ENCODE measurements at regions not wholly inside any gene's neighbourhood (a gene's known extent, or its start where the extent isn't known, plus 50 kb on each side); places are given as distances from the start of the nearest gene placed in this dataset.

DNA sequence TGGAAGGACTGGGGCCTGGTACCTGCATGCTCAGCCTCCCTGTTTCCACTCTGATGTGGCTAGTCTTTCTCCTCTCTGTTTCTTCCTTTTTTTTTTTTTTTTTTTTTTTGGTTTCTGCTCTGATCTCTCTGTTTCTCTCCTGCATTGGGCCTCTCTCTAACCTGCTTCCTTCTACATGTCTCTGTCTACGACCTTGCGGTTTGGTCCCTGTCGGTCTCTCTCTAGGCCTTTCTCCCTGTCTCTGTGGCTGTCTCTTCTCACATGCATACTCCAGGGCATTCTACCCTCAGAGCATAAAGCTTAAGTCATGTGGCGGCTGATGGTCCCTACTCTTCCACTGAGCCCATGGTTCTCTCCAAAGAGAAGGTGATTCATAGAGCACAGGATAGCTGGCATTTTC, 1096.6 kb downstream of the BCL11B start:
- no peak for TF ChIP-seq CTCF (IDR thresholded peaks at IDR 0.05; ENCODE audit: control insufficient read depth, extremely low read depth, insufficient read depth)
- no peak for DNase-seq (ENCODE audit: low read depth)
- H3K4me3 ChIP-seq (ENCODE audit: low read depth, low read length) = no peak overlapping the region

DNA sequence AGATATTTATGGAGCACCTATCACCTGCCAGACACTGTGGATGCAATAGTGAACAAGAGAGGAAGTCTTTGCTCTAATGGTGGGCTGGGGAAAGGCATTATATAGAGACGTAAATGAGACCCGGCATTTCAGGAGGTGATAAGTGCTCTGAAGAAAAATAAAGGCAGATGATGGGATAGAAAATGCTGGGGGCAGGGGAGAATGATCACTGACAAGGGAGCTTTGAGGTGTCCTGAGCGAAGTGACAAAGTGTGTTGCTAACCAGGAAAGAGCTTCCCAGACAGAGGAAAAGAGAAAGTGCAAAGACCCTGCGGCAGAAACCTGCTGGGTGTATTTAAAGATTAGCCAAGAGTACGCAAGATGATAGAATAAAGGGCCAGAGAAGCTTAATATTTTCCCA, 1096.1 kb downstream of the BCL11B start:
- no peak for DNase-seq (ENCODE audit: low read depth)
- no peak for TF ChIP-seq CTCF (IDR thresholded peaks at IDR 0.05; ENCODE audit: control insufficient read depth, extremely low read depth, insufficient read depth)
- H3K4me3 ChIP-seq (ENCODE audit: low read depth, low read length) = no peak overlapping the region

GRCh38 chr14:98176892-98177291, 1095.1 kb downstream of the BCL11B start:
- TF ChIP-seq CTCF (IDR thresholded peaks at IDR 0.05; ENCODE audit: control insufficient read depth, extremely low read depth, insufficient read depth) = no peak

DNA sequence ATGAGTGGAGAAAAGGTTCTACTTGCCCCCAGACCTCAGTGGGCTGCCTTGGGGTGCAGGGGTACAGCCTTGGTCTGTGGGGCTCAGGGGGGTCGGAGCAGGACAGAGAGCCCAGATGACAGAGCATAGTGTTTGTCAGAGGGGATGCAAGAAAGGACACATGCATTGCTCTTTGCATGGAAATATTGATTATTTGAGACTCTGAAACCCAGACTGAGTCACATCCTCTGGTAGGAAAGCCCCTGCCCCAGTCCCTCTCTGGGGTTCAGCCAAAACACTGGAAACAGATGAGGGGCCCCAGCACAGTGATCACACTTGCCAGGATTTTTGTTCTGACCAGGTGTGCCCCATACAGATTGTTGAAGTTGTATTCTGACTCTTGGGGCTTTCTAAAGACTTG, 1094.4 kb downstream of the BCL11B start:
- DNase-seq (ENCODE audit: low read depth) = no peak
- TF ChIP-seq CTCF (IDR thresholded peaks at IDR 0.05; ENCODE audit: control insufficient read depth, extremely low read depth, insufficient read depth) = no peak
- H3K4me3 ChIP-seq (ENCODE audit: low read depth, low read length) = no peak overlapping the region

More at GRCh38 chr14:98176892-98177291, 1095.1 kb downstream of the BCL11B start:
- no peak for DNase-seq (ENCODE audit: low read depth)
- no peak overlapping the region for H3K4me3 ChIP-seq (ENCODE audit: low read depth, low read length)

DNA sequence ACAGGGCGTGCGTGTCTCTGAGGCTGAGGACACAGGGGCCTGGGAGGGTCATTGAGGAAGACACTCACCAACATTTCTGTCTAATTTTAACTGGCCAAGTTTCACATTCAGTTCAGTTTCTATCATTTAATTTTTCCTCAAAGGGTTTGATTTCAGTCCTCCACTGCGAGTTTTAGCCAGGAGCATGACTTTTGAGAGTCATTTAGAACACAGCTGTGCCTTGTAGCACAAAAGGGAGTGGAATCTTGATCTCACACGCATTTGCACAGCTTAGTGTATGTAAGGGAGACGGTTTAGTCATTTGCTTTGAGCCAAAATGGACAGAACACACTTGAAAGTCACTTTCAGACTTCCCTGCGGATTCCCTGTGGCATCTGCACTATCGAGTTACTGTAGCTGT, 1090.8 kb downstream of the BCL11B start:
- no peak overlapping the region for H3K4me3 ChIP-seq (ENCODE audit: low read depth, low read length)
- DNase-seq (ENCODE audit: low read depth) = no peak
- no peak for TF ChIP-seq CTCF (IDR thresholded peaks at IDR 0.05; ENCODE audit: control insufficient read depth, extremely low read depth, insufficient read depth)

- no peak for DNase-seq (ENCODE audit: low read depth)
- no peak for TF ChIP-seq CTCF (IDR thresholded peaks at IDR 0.05; ENCODE audit: control insufficient read depth, extremely low read depth, insufficient read depth)
- no peak overlapping the region for H3K4me3 ChIP-seq (ENCODE audit: low read depth, low read length)
Measured at GRCh38 chr14:98181768-98182167, 1090.2 kb downstream of the BCL11B start.

DNA sequence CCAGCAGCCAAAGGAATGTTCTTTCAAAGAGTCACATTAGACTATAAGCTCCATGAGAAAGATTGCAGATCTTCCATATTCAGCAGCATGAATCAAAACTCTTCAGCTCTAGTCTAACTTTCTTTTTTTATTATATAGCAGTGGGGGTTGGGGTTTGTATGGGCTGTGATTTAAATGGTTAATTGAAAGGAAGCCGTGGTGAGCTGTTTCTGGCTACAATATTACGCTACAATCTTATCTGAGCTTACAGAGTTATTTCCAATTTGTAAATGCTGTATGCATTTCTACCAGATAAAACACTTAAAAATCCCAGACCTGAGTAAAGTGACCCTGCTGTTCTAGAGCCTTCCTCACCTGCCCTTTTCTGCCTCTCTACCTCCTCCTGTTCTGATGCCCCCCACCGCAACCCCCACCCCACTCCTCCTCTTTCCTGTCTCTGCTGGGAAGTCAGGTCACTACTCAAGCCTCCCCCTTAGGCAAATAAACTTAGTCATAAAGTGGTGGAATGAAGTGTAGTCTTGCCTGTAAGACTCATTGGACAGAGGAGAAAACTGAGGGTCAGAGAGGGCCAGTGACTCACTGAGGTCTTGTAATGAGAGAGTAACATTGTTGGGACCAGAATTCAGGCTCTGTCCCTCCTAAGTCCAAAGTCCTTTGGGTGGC, 1089.5 kb downstream of the BCL11B start:
- no peak for DNase-seq (ENCODE audit: low read depth)
- TF ChIP-seq CTCF (IDR thresholded peaks at IDR 0.05; ENCODE audit: control insufficient read depth, extremely low read depth, insufficient read depth) = no peak
- H3K4me3 ChIP-seq (ENCODE audit: low read depth, low read length) = no peak overlapping the region

Data from LNCaP clone FGC (cell line).